ENCODE measurements at regions not wholly inside any gene's neighbourhood (a gene's known extent, or its start where the extent isn't known, plus 50 kb on each side); places are given as distances from the start of the nearest gene placed in this dataset.

GRCh38 chr20:61191096-61191495 lies 61.0 kb upstream of the CDH4 start:
- H3K9me3 ChIP-seq: peaks cover 0 to 14% (median 5%) of the 10 kb centered on the region in 4 donors
- no peak overlapping the region for H3K4me3 ChIP-seq
- DNase-seq: no peak
- 86 to 95% (median 88%) methylated on average over 8 to 9 of the region's 9 CpGs for WGBS, 5 donors
- no peaks in the 10 kb centered on the region for H3K4me1 ChIP-seq
- no peaks in the 10 kb centered on the region for H3K36me3 ChIP-seq
- peaks cover 0 to 46% (median 0%) of the 10 kb centered on the region in 3 donors for H3K27me3 ChIP-seq
- TF ChIP-seq POLR2A (IDR thresholded peaks at IDR 0.05): no peak
- no peak for TF ChIP-seq POLR2AphosphoS5 (IDR thresholded peaks at IDR 0.05)
- TF ChIP-seq EP300 (IDR thresholded peaks at IDR 0.05): no peak
- TF ChIP-seq CTCF (IDR thresholded peaks at IDR 0.05): no peak
- no peak overlapping the region for H3K27ac ChIP-seq
- intact Hi-C loops (cut with DNase I; ENCODE audit: low total_unique reads): no loop called here

DNA sequence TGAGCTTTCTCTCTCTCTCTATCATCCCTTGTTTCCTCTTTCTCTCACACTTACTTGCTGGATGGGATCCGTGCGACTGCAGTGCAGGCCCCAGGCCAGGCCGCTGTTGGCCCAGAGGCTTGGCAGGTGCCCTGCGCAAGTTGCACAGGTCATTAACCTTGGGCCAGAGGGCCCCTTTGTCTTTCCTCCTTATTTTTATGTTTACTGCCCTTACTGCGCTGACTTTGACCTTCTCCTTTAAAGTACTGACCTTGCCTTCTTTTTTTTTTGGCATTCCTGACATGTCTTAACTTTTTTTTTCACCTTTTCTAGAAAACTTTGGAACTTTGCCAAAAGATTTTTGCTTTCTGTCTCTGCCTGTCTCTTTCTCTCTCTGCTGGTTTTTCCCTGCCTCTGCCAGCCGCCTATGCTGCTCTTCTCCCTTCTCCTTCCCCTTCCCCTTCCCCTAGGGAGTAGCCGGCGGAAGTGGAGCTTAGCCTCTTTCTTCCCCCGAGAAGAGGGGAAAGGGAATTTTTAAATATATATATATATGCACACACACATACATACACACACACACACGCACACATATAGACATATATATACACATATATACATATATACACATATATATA lies 59.6 kb upstream of the CDH4 start:
- intact Hi-C loops (cut with DNase I; ENCODE audit: low total_unique reads): no loop called here
- no peak for TF ChIP-seq CTCF (IDR thresholded peaks at IDR 0.05)
- TF ChIP-seq EP300 (IDR thresholded peaks at IDR 0.05): no peak
- no peak for TF ChIP-seq POLR2A (IDR thresholded peaks at IDR 0.05)
- TF ChIP-seq POLR2AphosphoS5 (IDR thresholded peaks at IDR 0.05): no peak
- peaks cover 0 to 51% (median 0%) of the 10 kb centered on the region in 3 donors for H3K27me3 ChIP-seq
- no peaks in the 10 kb centered on the region for H3K4me1 ChIP-seq
- H3K9me3 ChIP-seq: peaks cover 0 to 14% (median 5%) of the 10 kb centered on the region in 4 donors
- no peak overlapping the region for H3K4me3 ChIP-seq
- WGBS, 5 donors: 61 to 77% (median 65%) methylated on average over 8 to 10 of the region's 10 CpGs
- no peaks in the 10 kb centered on the region for H3K36me3 ChIP-seq
- no peak overlapping the region for H3K27ac ChIP-seq
- DNase-seq: no peak

- TF ChIP-seq POLR2AphosphoS5 (IDR thresholded peaks at IDR 0.05) (no peak), POLR2A (IDR thresholded peaks at IDR 0.05) (no peak), CTCF (IDR thresholded peaks at IDR 0.05) (no peak), EP300 (IDR thresholded peaks at IDR 0.05) (no peak)
- H3K27ac ChIP-seq: no peak overlapping the region
- H3K4me1 ChIP-seq: no peaks in the 10 kb centered on the region
- no peak overlapping the region for H3K4me3 ChIP-seq
- peaks cover 0 to 10% (median 5%) of the 10 kb centered on the region in 4 donors for H3K9me3 ChIP-seq
- intact Hi-C loops (cut with DNase I; ENCODE audit: low total_unique reads): no loop called here
- no peaks in the 10 kb centered on the region for H3K36me3 ChIP-seq
- DNase-seq: no peak
- peaks cover 0 to 44% (median 0%) of the 10 kb centered on the region in 3 donors for H3K27me3 ChIP-seq
- 80 to 89% (median 87%) methylated on average over 15 of the region's 15 CpGs for WGBS, 5 donors
These were observed 58.9 kb upstream of the CDH4 start for GRCh38 chr20:61193164-61193563.

Small RNA genes in the stretch of these regions (small RNA-seq; reads per million reads assigned to genes)
- gene MIR4533: 0 reads per million in 4 donors
- 0.14 to 0.20 (median 0.15) reads per million in 4 donors for gene MIR548AG2
- 0 reads per million in 4 donors for gene MIR646

Measured in stomach (tissue), 8 donors.